ENCODE measurements at regions not wholly inside any gene's neighbourhood (a gene's known extent, or its start where the extent isn't known, plus 50 kb on each side); places are given as distances from the start of the nearest gene placed in this dataset.
A peak's percentile ranks its signal among the peaks of the same experiment; 100 is the strongest.

GRCh38 chr1:195332102-195332501 is 1276.1 kb downstream of the KCNT2 start:
- TF ChIP-seq CTCF (IDR thresholded peaks at IDR 0.05) = no peak
- Histone ChIP-seq H3K9me3 (no peaks in the 10 kb centered on the region), H3K4me1 (no peaks in the 10 kb centered on the region), H3K36me3 (no peaks in the 10 kb centered on the region), H3K27ac (no peak overlapping the region), H3K27me3 (ENCODE audit: low read depth) (no peaks in the 10 kb centered on the region), H3K4me3 (no peak overlapping the region)
- no peak for DNase-seq
- intact Hi-C loops (cut with DNase I) = no loop called here
- no peak for ATAC-seq

GRCh38 chr1:195328681-195329080 is 1279.6 kb downstream of the KCNT2 start:
- no peak for DNase-seq
- no peaks in the 10 kb centered on the region for H3K27me3 ChIP-seq (ENCODE audit: low read depth)
- H3K4me3 ChIP-seq = no peak overlapping the region
- intact Hi-C loops (cut with DNase I) = no loop called here
- H3K4me1 ChIP-seq = no peaks in the 10 kb centered on the region
- no peak overlapping the region for H3K27ac ChIP-seq
- TF ChIP-seq CTCF (IDR thresholded peaks at IDR 0.05) = no peak
- H3K9me3 ChIP-seq = no peaks in the 10 kb centered on the region
- H3K36me3 ChIP-seq = no peaks in the 10 kb centered on the region
- ATAC-seq = no peak

DNA sequence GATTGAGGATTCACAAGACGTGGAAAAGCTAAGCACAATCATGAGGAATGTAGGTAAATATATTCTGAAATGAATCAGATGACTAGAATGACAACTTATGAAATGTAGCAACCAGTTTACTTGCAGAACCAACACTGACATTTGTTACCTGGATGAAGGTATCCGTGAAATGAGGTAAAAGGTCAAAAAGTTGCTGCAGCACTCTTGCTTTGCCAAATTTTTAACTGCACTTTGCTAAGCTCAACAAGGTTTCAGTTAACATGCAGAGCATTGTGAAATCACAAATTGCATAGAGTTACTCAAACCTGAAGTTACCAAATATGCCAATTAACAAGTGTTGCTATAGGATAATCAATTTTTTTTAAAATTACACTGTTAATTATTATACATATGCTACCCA is 1280.1 kb downstream of the KCNT2 start:
- H3K4me3 ChIP-seq = no peak overlapping the region
- DNase-seq (no peak), ATAC-seq (peak in 1 of 2 donors; percentile 45)
- no peak overlapping the region for H3K27ac ChIP-seq
- H3K9me3 ChIP-seq = no peaks in the 10 kb centered on the region
- TF ChIP-seq CTCF (IDR thresholded peaks at IDR 0.05) = no peak
- no peaks in the 10 kb centered on the region for H3K27me3 ChIP-seq (ENCODE audit: low read depth)
- intact Hi-C loops (cut with DNase I) = no loop called here
- H3K4me1 ChIP-seq = no peaks in the 10 kb centered on the region
- no peaks in the 10 kb centered on the region for H3K36me3 ChIP-seq

- intact Hi-C loops (cut with DNase I) = no loop called here
- Histone ChIP-seq H3K36me3 (no peaks in the 10 kb centered on the region), H3K4me3 (no peak overlapping the region), H3K9me3 (no peaks in the 10 kb centered on the region), H3K27me3 (ENCODE audit: low read depth) (no peaks in the 10 kb centered on the region), H3K27ac (no peak overlapping the region), H3K4me1 (no peaks in the 10 kb centered on the region)
- TF ChIP-seq CTCF (IDR thresholded peaks at IDR 0.05) = no peak
- DNase-seq = no peak
- ATAC-seq = no peak
These were observed 1280.9 kb downstream of the KCNT2 start for GRCh38 chr1:195327361-195327760.

GRCh38 chr1:195326325-195326724 is 1281.9 kb downstream of the KCNT2 start:
- no peak overlapping the region for H3K27ac ChIP-seq
- H3K36me3 ChIP-seq = no peaks in the 10 kb centered on the region
- H3K27me3 ChIP-seq (ENCODE audit: low read depth) = no peaks in the 10 kb centered on the region
- no peak overlapping the region for H3K4me3 ChIP-seq
- TF ChIP-seq CTCF (IDR thresholded peaks at IDR 0.05) = no peak
- H3K4me1 ChIP-seq = no peaks in the 10 kb centered on the region
- intact Hi-C loops (cut with DNase I) = no loop called here
- DNase-seq (no peak), ATAC-seq (no peak)
- no peaks in the 10 kb centered on the region for H3K9me3 ChIP-seq

DNA sequence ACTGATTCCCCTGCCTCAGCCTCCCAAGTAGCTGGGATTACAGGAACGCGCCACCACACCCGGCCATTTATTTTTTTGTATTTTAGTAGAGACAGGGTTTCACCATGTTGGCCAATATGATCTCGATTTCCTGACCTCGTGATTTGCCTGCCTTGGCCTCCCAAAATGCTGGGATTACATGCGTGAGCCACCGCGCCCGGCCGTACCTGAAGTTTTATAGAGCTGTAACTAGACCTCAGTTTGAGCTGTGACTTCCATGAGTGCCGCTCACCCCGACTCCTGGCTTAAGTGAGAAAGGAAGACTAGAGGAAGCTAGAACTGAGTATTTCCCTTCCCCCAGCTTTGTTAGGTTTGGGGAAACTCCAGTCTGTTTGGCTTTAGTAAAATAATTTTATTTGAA is 1283.1 kb downstream of the KCNT2 start:
- no peak overlapping the region for H3K4me3 ChIP-seq
- no peaks in the 10 kb centered on the region for H3K4me1 ChIP-seq
- intact Hi-C loops (cut with DNase I) = no loop called here
- ATAC-seq = no peak
- H3K27me3 ChIP-seq (ENCODE audit: low read depth) = no peaks in the 10 kb centered on the region
- no peaks in the 10 kb centered on the region for H3K36me3 ChIP-seq
- no peak overlapping the region for H3K27ac ChIP-seq
- peak; percentile 22 for DNase-seq
- TF ChIP-seq CTCF (IDR thresholded peaks at IDR 0.05) = no peak
- no peaks in the 10 kb centered on the region for H3K9me3 ChIP-seq
